HCT116 (cell line): ENCODE measurements at regions not wholly inside any gene's neighbourhood (a gene's known extent, or its start where the extent isn't known, plus 50 kb on each side); places are given as distances from the start of the nearest gene placed in this dataset.

Source experiments
- ATAC-seq: fragments of 200-7000 bp; cut with Tn5 transposase; 2 replicates; pipeline ENCODE4 v1.9.1; 2020; ENCODE audit warnings: mild to moderate bottlenecking, moderate library complexity
- BruUV-seq: library from RNA; stranded (reverse); fragments of 400-500 nt; replicated peaks from 2 replicates; lab custom pipeline; 2021; lab: Mats Ljungman, UMichigan
- CTCF ChIA-PET: fragments of 300-600 bp; sonication (Branson Sonifier 250); formaldehyde crosslinking; loops from one replicate; lab custom pipeline; 2021; ENCODE audit warnings: antibody characterized with exemption; lab: Charles Lee
- POLR2A ChIA-PET: fragments of 300-600, 350-600 bp; sonication (Branson Sonifier 250); formaldehyde crosslinking; loops from one replicate; lab custom pipeline; 2021; ENCODE audit warnings: antibody characterized with exemption; lab: Charles Lee
- RAD21 ChIA-PET, 2 experiments: fragments of 300-600 bp; sonication (Branson Sonifier 250); formaldehyde crosslinking; loops; one replicate each; lab custom pipeline; 2023; ENCODE audit warnings: low total read pairs in 2 of 2; ENCODE audit not compliant: uncharacterized antibody in 2 of 2, unreplicated experiment in 2 of 2, low non-redundant PET in 1 of 2; lab: Charles Lee
- DNase-seq: peaks from one replicate; pipeline ENCODE4 v3.0.0-alpha.2; 2010; ENCODE audit warnings: low read depth, low spot score
- H2AFZ ChIP-seq: fragments of 200-600 bp; shearing (Covaris generic), sonication (generic); 2 replicates; pipeline ENCODE4 v1.6.1; 2017; ENCODE audit warnings: low read depth, mixed run types, mixed read lengths, antibody characterized with exemption, low read length; ENCODE audit not compliant: poor library complexity, severe bottlenecking
- H3K27ac ChIP-seq: 2 replicates; pipeline ENCODE4 v1.5.1; 2012; ENCODE audit warnings: low read depth, low read length
- H3K27me3 ChIP-seq: fragments of 200-600 bp; sonication (generic); 2 replicates; pipeline ENCODE4 v1.6.1; 2016; ENCODE audit warnings: mixed run types, low read length, mixed read lengths; ENCODE audit not compliant: insufficient read depth
- H3K36me3 ChIP-seq, 2 experiments: fragments of 200-500 bp in 1 of 2; fragments of 200-600 bp in 1 of 2; sonication (Bioruptor generic) in 1 of 2; sonication (generic) in 1 of 2; 2 replicates each; pipeline versions ENCODE4 v1.5.1 to v1.6.1; 2014 to 2016; ENCODE audit warnings: low read length in 2 of 2, inconsistent platforms in 1 of 2, mixed read lengths in 1 of 2, mixed run types in 1 of 2; ENCODE audit not compliant: insufficient read depth in 2 of 2, control insufficient read depth in 1 of 2
- H3K4me1 ChIP-seq, 2 experiments: fragments of 200-600 bp in 1 of 2; sonication (generic) in 1 of 2; 2 replicates each; pipeline versions ENCODE4 v1.5.1 to v1.6.1; 2012 to 2017; ENCODE audit warnings: low read length in 2 of 2, inconsistent platforms in 1 of 2, mild to moderate bottlenecking in 1 of 2, mixed read lengths in 1 of 2, mixed run types in 1 of 2, moderate library complexity in 1 of 2; ENCODE audit not compliant: insufficient read depth in 2 of 2, control insufficient read depth in 1 of 2
- H3K4me2 ChIP-seq: fragments of 200-600 bp; sonication (generic); 2 replicates; pipeline ENCODE4 v1.6.1; 2017; ENCODE audit warnings: mixed run types, low read length, mixed read lengths
- H3K4me3 ChIP-seq, 2 experiments: fragments of 200-600 bp in 1 of 2; sonication (generic) in 1 of 2; replicated peaks in 1 of 2; 2 replicates each; pipeline ENCODE4 v1.5.1; 2011 to 2016; ENCODE audit warnings: low read length in 2 of 2, control low read depth in 1 of 2, low read depth in 1 of 2, mild to moderate bottlenecking in 1 of 2, mixed read lengths in 1 of 2, mixed run types in 1 of 2
- H3K79me2 ChIP-seq: fragments of 200-600 bp; sonication (generic); 2 replicates; pipeline ENCODE4 v1.6.1; 2017; ENCODE audit warnings: mild to moderate bottlenecking, mixed run types, low read length, moderate library complexity, mixed read lengths; ENCODE audit not compliant: insufficient read depth
- H3K9ac ChIP-seq: fragments of 200-600 bp; sonication (generic); 2 replicates; pipeline ENCODE4 v1.6.1; 2016; ENCODE audit warnings: low read length, mixed read lengths
- H3K9me2 ChIP-seq: fragments of 200-600 bp; sonication (generic), shearing (Covaris generic); 2 replicates; pipeline ENCODE4 v1.6.1; 2017; ENCODE audit warnings: mixed run types, mild to moderate bottlenecking, moderate library complexity; ENCODE audit not compliant: insufficient read depth
- H3K9me3 ChIP-seq, 2 experiments: fragments of 200-500 bp in 1 of 2; fragments of 200-600 bp in 1 of 2; sonication (Bioruptor generic) in 1 of 2; sonication (generic) in 1 of 2; 2 replicates each; pipeline ENCODE4 v1.6.1; 2014 to 2017; ENCODE audit warnings: low read length in 2 of 2, mixed read lengths in 2 of 2, inconsistent platforms in 1 of 2, low read depth in 1 of 2, mild to moderate bottlenecking in 1 of 2, mixed run types in 1 of 2, moderate library complexity in 1 of 2; ENCODE audit not compliant: control insufficient read depth in 1 of 2, insufficient read depth in 1 of 2
- H4K20me1 ChIP-seq: fragments of 200-600 bp; sonication (generic), shearing (Covaris generic); 2 replicates; pipeline ENCODE4 v1.6.1; 2017; ENCODE audit warnings: mixed run types, mild to moderate bottlenecking, moderate library complexity; ENCODE audit not compliant: insufficient read depth
- CEBPB ChIP-seq: IDR thresholded peaks from 2 replicates; pipeline ENCODE4 v1.6.1; 2012; ENCODE audit warnings: low read depth
- CTCF ChIP-seq, 3 experiments: fragments of 200-600 bp in 1 of 3; sonication (generic) in 1 of 3; IDR thresholded peaks in 2 of 3; conservative IDR thresholded peaks in 1 of 3; 2 replicates each; pipeline ENCODE4 v1.5.1; 2012 to 2017; ENCODE audit warnings: low read depth in 2 of 3, low read length in 2 of 3, antibody characterized with exemption in 1 of 3, borderline replicate concordance in 1 of 3, control low read depth in 1 of 3, mild to moderate bottlenecking in 1 of 3, mixed read lengths in 1 of 3, mixed run types in 1 of 3, moderate library complexity in 1 of 3; ENCODE audit not compliant: insufficient read depth in 1 of 3
- EGR1 ChIP-seq: IDR thresholded peaks from 2 replicates; pipeline ENCODE4 v1.6.1; 2012; ENCODE audit warnings: low read depth
- EZH2 ChIP-seq: fragments of 200-600 bp; sonication (generic); IDR thresholded peaks from 2 replicates; pipeline ENCODE4 v1.6.1; 2017; ENCODE audit warnings: antibody characterized with exemption, mixed run types
- FOSL1 ChIP-seq: IDR thresholded peaks from 2 replicates; pipeline ENCODE4 v1.6.1; 2012; ENCODE audit warnings: low read depth
- MAX ChIP-seq: IDR thresholded peaks from 2 replicates; pipeline ENCODE4 v1.6.1; 2012
- YY1 ChIP-seq: IDR thresholded peaks from 2 replicates; pipeline ENCODE4 v1.6.1; 2011; ENCODE audit warnings: low read length, low read depth, moderate library complexity, mild to moderate bottlenecking; ENCODE audit not compliant: insufficient replicate concordance; ENCODE audit errors: extremely low read depth
- ZNF274 ChIP-seq: fragments of 200-500 bp; sonication (Bioruptor generic); IDR thresholded peaks from 2 replicates; pipeline ENCODE4 v1.6.1; 2014; ENCODE audit warnings: mild to moderate bottlenecking, low read depth, low read length, inconsistent platforms
- intact Hi-C: fragments of 100-400 bp; cut with micrococcal nuclease; formaldehyde crosslinking; loops from 2 replicates; pipeline ENCODE4 v1.10.0; 2022
- TF ChIP-seq, protein P1 (sequence below): IDR thresholded peaks from 2 replicates; pipeline ENCODE4 v1.6.1; 2011; ENCODE audit warnings: mild to moderate bottlenecking, low read length, moderate library complexity; ENCODE audit not compliant: insufficient replicate concordance; ENCODE audit errors: extremely low read depth
- TF ChIP-seq, protein P2 (sequence below): IDR thresholded peaks from 2 replicates; pipeline ENCODE4 v1.6.1; 2012; ENCODE audit warnings: low read depth

DNA sequence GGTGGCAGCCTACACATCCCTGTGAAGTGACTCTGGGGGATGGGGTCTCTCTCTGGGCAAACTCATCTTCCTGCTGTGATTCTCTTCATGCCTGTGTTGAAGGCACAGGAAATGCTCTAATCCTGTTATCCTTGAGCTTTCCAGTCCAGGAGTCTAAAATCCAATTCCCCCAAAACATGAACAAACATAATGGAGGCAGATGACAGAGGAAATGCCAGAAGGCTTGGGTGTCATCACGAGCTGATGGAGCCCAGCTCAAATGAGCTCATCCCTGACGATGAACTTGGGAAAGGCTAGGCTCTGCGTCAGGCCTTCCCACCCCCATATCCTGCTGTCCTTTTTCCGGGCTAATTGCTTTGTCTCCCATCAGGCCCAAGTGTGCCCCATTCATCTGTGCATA, 165.9 kb upstream of the PODXL start:
- no peaks in the 10 kb centered on the region for H3K79me2 ChIP-seq
- no peak overlapping the region for H2AFZ ChIP-seq
- intact Hi-C loops: no loop called here
- H3K27ac ChIP-seq: no peak overlapping the region
- BruUV-seq: no TSS peak
- DNase-seq (no peak), ATAC-seq (no peak)
- POLR2A ChIA-PET: no interaction called here
- TF ChIP-seq FOSL1 (no peak), ZNF274 (no peak), CTCF (IDR thresholded peaks at IDR 0.05 in 2 of 3, conservative IDR thresholded peaks at IDR 0.05 in 1 of 3; ENCODE audit: borderline replicate concordance in 1 of 3, insufficient read depth in 1 of 3, low read depth in 2 of 3, low read length in 2 of 3) (no peak), YY1 (no peak), MAX (no peak), EGR1 (no peak), EZH2 (no peak), CEBPB (no peak)
- TF ChIP-seq, protein P1, sequence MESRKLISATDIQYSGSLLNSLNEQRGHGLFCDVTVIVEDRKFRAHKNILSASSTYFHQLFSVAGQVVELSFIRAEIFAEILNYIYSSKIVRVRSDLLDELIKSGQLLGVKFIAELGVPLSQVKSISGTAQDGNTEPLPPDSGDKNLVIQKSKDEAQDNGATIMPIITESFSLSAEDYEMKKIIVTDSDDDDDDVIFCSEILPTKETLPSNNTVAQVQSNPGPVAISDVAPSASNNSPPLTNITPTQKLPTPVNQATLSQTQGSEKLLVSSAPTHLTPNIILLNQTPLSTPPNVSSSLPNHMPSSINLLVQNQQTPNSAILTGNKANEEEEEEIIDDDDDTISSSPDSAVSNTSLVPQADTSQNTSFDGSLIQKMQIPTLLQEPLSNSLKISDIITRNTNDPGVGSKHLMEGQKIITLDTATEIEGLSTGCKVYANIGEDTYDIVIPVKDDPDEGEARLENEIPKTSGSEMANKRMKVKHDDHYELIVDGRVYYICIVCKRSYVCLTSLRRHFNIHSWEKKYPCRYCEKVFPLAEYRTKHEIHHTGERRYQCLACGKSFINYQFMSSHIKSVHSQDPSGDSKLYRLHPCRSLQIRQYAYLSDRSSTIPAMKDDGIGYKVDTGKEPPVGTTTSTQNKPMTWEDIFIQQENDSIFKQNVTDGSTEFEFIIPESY: no peak
- TF ChIP-seq, protein P2, sequence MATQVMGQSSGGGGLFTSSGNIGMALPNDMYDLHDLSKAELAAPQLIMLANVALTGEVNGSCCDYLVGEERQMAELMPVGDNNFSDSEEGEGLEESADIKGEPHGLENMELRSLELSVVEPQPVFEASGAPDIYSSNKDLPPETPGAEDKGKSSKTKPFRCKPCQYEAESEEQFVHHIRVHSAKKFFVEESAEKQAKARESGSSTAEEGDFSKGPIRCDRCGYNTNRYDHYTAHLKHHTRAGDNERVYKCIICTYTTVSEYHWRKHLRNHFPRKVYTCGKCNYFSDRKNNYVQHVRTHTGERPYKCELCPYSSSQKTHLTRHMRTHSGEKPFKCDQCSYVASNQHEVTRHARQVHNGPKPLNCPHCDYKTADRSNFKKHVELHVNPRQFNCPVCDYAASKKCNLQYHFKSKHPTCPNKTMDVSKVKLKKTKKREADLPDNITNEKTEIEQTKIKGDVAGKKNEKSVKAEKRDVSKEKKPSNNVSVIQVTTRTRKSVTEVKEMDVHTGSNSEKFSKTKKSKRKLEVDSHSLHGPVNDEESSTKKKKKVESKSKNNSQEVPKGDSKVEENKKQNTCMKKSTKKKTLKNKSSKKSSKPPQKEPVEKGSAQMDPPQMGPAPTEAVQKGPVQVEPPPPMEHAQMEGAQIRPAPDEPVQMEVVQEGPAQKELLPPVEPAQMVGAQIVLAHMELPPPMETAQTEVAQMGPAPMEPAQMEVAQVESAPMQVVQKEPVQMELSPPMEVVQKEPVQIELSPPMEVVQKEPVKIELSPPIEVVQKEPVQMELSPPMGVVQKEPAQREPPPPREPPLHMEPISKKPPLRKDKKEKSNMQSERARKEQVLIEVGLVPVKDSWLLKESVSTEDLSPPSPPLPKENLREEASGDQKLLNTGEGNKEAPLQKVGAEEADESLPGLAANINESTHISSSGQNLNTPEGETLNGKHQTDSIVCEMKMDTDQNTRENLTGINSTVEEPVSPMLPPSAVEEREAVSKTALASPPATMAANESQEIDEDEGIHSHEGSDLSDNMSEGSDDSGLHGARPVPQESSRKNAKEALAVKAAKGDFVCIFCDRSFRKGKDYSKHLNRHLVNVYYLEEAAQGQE: no peak
- H3K9me3 ChIP-seq: no peaks in the 10 kb centered on the region
- peaks cover 22% of the 10 kb centered on the region; the same call in 1 of the 2 replicates for H3K27me3 ChIP-seq
- no peak overlapping the region for H3K9ac ChIP-seq
- no peaks in the 10 kb centered on the region for H3K4me1 ChIP-seq
- H4K20me1 ChIP-seq: no peaks in the 10 kb centered on the region
- RAD21 ChIA-PET: no interaction called here
- H3K9me2 ChIP-seq: no peaks in the 10 kb centered on the region
- no peak overlapping the region for H3K4me2 ChIP-seq
- no peaks in the 10 kb centered on the region for H3K36me3 ChIP-seq
- H3K4me3 ChIP-seq: no peak overlapping the region
- CTCF ChIA-PET: no interaction called here
